Neuronal stem cell (in vitro differentiated cells): ENCODE measurements at regions not wholly inside any gene's neighbourhood (a gene's known extent, or its start where the extent isn't known, plus 50 kb on each side); places are given as distances from the start of the nearest gene placed in this dataset.

Experiments
- DNase-seq: peaks from one replicate; pipeline ENCODE4 v3.0.0-alpha.2; 2013; ENCODE audit warnings: low spot score
- H2AFZ ChIP-seq: one replicate; pipeline ENCODE4 v1.6.1; 2013; ENCODE audit warnings: mild to moderate bottlenecking, low read length, inconsistent platforms
- H2AK5ac ChIP-seq: 2 replicates; pipeline ENCODE4 v1.6.1; 2013; ENCODE audit warnings: low read depth, mild to moderate bottlenecking, inconsistent platforms, low read length, moderate library complexity, mixed read lengths
- H2BK120ac ChIP-seq: 2 replicates; pipeline ENCODE4 v1.6.1; 2013; ENCODE audit warnings: low read depth, mild to moderate bottlenecking, inconsistent platforms, low read length, moderate library complexity, mixed read lengths
- H2BK12ac ChIP-seq: one replicate; pipeline ENCODE4 v1.6.1; 2013; ENCODE audit warnings: low read length, inconsistent platforms
- H2BK15ac ChIP-seq: 2 replicates; pipeline ENCODE4 v1.6.1; 2013; ENCODE audit warnings: mild to moderate bottlenecking, low read length, inconsistent platforms, mixed read lengths
- H2BK5ac ChIP-seq: one replicate; pipeline ENCODE4 v1.6.1; 2013; ENCODE audit warnings: inconsistent platforms, mild to moderate bottlenecking, low read length, moderate library complexity
- H3K14ac ChIP-seq: one replicate; pipeline ENCODE4 v1.6.1; 2013; ENCODE audit warnings: low read length, inconsistent platforms
- H3K18ac ChIP-seq: 2 replicates; pipeline ENCODE4 v1.6.1; 2013; ENCODE audit warnings: low read length, inconsistent platforms
- H3K23ac ChIP-seq: 2 replicates; pipeline ENCODE4 v1.6.1; 2013; ENCODE audit warnings: low read depth, mild to moderate bottlenecking, mixed read lengths, low read length, inconsistent platforms; ENCODE audit not compliant: poor library complexity
- H3K27ac ChIP-seq: replicated peaks from 3 replicates; pipeline ENCODE4 v1.5.1; 2013; ENCODE audit warnings: low read length, inconsistent platforms
- H3K27me3 ChIP-seq, 3 experiments: 2 replicates each; pipeline ENCODE4 v1.6.1; 2013; ENCODE audit warnings: low read length in 3 of 3, mild to moderate bottlenecking in 2 of 3, inconsistent platforms in 1 of 3, low read depth in 1 of 3, mixed read lengths in 1 of 3, moderate library complexity in 1 of 3; ENCODE audit not compliant: control insufficient read depth in 3 of 3, insufficient read depth in 3 of 3
- H3K36me3 ChIP-seq, 2 donors: replicated peaks in 1 of 2; 2 replicates each; pipeline ENCODE4 v1.6.1; 2013; ENCODE audit warnings: low read length in 2 of 2; ENCODE audit not compliant: control insufficient read depth in 2 of 2, insufficient read depth in 2 of 2
- H3K4ac ChIP-seq: 2 replicates; pipeline ENCODE4 v1.6.1; 2013; ENCODE audit warnings: inconsistent platforms, mild to moderate bottlenecking, low read length, moderate library complexity
- H3K4me1 ChIP-seq, 2 donors: 1 replicate in 1 of 2; 2 replicates in 1 of 2; pipeline ENCODE4 v1.6.1; 2013; ENCODE audit warnings: low read length in 2 of 2, low read depth in 1 of 2; ENCODE audit not compliant: control insufficient read depth in 2 of 2, insufficient read depth in 1 of 2
- H3K4me2 ChIP-seq: one replicate; pipeline ENCODE4 v1.6.1; 2013; ENCODE audit warnings: mild to moderate bottlenecking, low read length, inconsistent platforms; ENCODE audit not compliant: insufficient read depth, poor library complexity, severe bottlenecking
- H3K4me3 ChIP-seq, 2 donors: 2 replicates each; pipeline ENCODE4 v1.5.1; 2013; ENCODE audit warnings: low read length in 2 of 2, mild to moderate bottlenecking in 2 of 2, inconsistent platforms in 1 of 2, moderate library complexity in 1 of 2
- H3K79me1 ChIP-seq: one replicate; pipeline ENCODE4 v1.6.1; 2013; ENCODE audit warnings: low read depth, mild to moderate bottlenecking, inconsistent platforms, low read length, moderate library complexity
- H3K9ac ChIP-seq: one replicate; pipeline ENCODE4 v1.6.1; 2013; ENCODE audit warnings: mild to moderate bottlenecking, low read depth, low read length, inconsistent platforms; ENCODE audit not compliant: poor library complexity
- H3K9me3 ChIP-seq, 2 donors: replicated peaks in 1 of 2; 2 replicates each; pipeline versions ENCODE3 to v1.6.1; 2013; ENCODE audit warnings: low read length in 2 of 2, mild to moderate bottlenecking in 2 of 2, inconsistent platforms in 1 of 2, low read depth in 1 of 2, mixed read lengths in 1 of 2, moderate library complexity in 1 of 2; ENCODE audit not compliant: control insufficient read depth in 2 of 2, insufficient read depth in 1 of 2
- H4K8ac ChIP-seq: one replicate; pipeline ENCODE4 v1.6.1; 2013; ENCODE audit warnings: low read depth, mild to moderate bottlenecking, inconsistent platforms, low read length, moderate library complexity
- H4K91ac ChIP-seq: one replicate; pipeline ENCODE4 v1.6.1; 2013; ENCODE audit warnings: low read length, low read depth, mild to moderate bottlenecking, inconsistent platforms; ENCODE audit not compliant: poor library complexity
- WGBS, 2 donors: extraction: QIAGEN DNeasy Blood & Tissue Kit; methylation state at CpG; one replicate each; pipeline ENCODE4 v1.1.7; 2013; ENCODE audit warnings: missing lambda C conversion rate in 2 of 2, mixed read lengths in 1 of 2; ENCODE audit not compliant: insufficient read length in 2 of 2, insufficient replicate concordance in 1 of 2; ENCODE audit errors: extremely low coverage in 2 of 2; 5-methylcytosine and 5-hydroxymethylcytosine counted together

- no peak overlapping the region for H2BK12ac ChIP-seq
- H3K27ac ChIP-seq: no peak overlapping the region
- no peak overlapping the region for H3K14ac ChIP-seq
- no peak overlapping the region for H3K4ac ChIP-seq
- no peak overlapping the region for H3K4me2 ChIP-seq
- H2AK5ac ChIP-seq: no peak overlapping the region
- H2BK5ac ChIP-seq: no peak overlapping the region
- H2BK120ac ChIP-seq: no peak overlapping the region
- H3K4me1 ChIP-seq: peaks cover 0 to 8% of the 10 kb centered on the region in 2 donors
- no peak overlapping the region for H2BK15ac ChIP-seq
- no peak overlapping the region for H4K8ac ChIP-seq
- no peak overlapping the region for H4K91ac ChIP-seq
- H3K9ac ChIP-seq: no peak overlapping the region
- no peaks in the 10 kb centered on the region for H3K79me1 ChIP-seq
- no peak overlapping the region for H3K4me3 ChIP-seq
- WGBS, 2 donors: no CpG with 5 or more reads among the region's 17 CpGs
- no peaks in the 10 kb centered on the region for H3K36me3 ChIP-seq
- peaks cover 0 to 4% of the 10 kb centered on the region in 2 donors for H3K9me3 ChIP-seq
- DNase-seq: no peak
- H3K27me3 ChIP-seq: no peaks in the 10 kb centered on the region
- H3K23ac ChIP-seq: no peak overlapping the region
- H3K18ac ChIP-seq: no peak overlapping the region
- no peak overlapping the region for H2AFZ ChIP-seq
Measured at GRCh38 chr20:48041078-48041780, 255.9 kb upstream of the SULF2 start.

- H3K4me1 ChIP-seq: peaks cover 0 to 8% of the 10 kb centered on the region in 2 donors
- no peak overlapping the region for H2BK12ac ChIP-seq
- H3K36me3 ChIP-seq: no peaks in the 10 kb centered on the region
- no peak overlapping the region for H3K23ac ChIP-seq
- no peak overlapping the region for H3K4me2 ChIP-seq
- no peak overlapping the region for H3K14ac ChIP-seq
- H3K9ac ChIP-seq: no peak overlapping the region
- peaks cover 0 to 4% of the 10 kb centered on the region in 2 donors for H3K9me3 ChIP-seq
- H3K4me3 ChIP-seq: no peak overlapping the region
- WGBS, 2 donors: 100% methylated on average over 2 of the region's 6 CpGs
- H4K8ac ChIP-seq: no peak overlapping the region
- H3K79me1 ChIP-seq: no peaks in the 10 kb centered on the region
- H3K18ac ChIP-seq: no peak overlapping the region
- no peak overlapping the region for H4K91ac ChIP-seq
- no peak for DNase-seq
- H2AK5ac ChIP-seq: no peak overlapping the region
- H3K27ac ChIP-seq: no peak overlapping the region
- H2BK15ac ChIP-seq: no peak overlapping the region
- H3K4ac ChIP-seq: no peak overlapping the region
- H3K27me3 ChIP-seq: no peaks in the 10 kb centered on the region
- no peak overlapping the region for H2AFZ ChIP-seq
- H2BK120ac ChIP-seq: no peak overlapping the region
- H2BK5ac ChIP-seq: no peak overlapping the region
Measured at GRCh38 chr20:48040491-48040890, 255.2 kb upstream of the SULF2 start.

- Histone ChIP-seq H3K79me1 (no peaks in the 10 kb centered on the region), H3K4ac (no peak overlapping the region), H4K91ac (no peak overlapping the region), H3K36me3 (no peaks in the 10 kb centered on the region), H3K9ac (no peak overlapping the region), H3K23ac (no peak overlapping the region), H2BK12ac (no peak overlapping the region), H4K8ac (no peak overlapping the region), H2AFZ (no peak overlapping the region), H3K18ac (no peak overlapping the region), H3K9me3 (peaks cover 0 to 4% of the 10 kb centered on the region in 2 donors), H2AK5ac (no peak overlapping the region), H3K4me2 (no peak overlapping the region), H3K27ac (no peak overlapping the region), H3K4me1 (peaks cover 0 to 8% of the 10 kb centered on the region in 2 donors), H2BK5ac (no peak overlapping the region), H3K14ac (no peak overlapping the region), H3K4me3 (no peak overlapping the region), H3K27me3 (no peaks in the 10 kb centered on the region), H2BK120ac (no peak overlapping the region), H2BK15ac (no peak overlapping the region)
- DNase-seq: no peak
- WGBS, 2 donors: no CpG with 5 or more reads among the region's 7 CpGs
Measured at GRCh38 chr20:48040051-48040450, 254.8 kb upstream of the SULF2 start.

- no CpG with 5 or more reads among the region's 2 CpGs for WGBS, 2 donors
- Histone ChIP-seq H3K9ac (no peak overlapping the region), H2BK15ac (no peak overlapping the region), H2AFZ (no peak overlapping the region), H3K79me1 (no peaks in the 10 kb centered on the region), H3K27ac (no peak overlapping the region), H3K23ac (no peak overlapping the region), H3K36me3 (no peaks in the 10 kb centered on the region), H3K4me1 (peaks cover 0 to 8% of the 10 kb centered on the region in 2 donors), H2BK12ac (no peak overlapping the region), H4K8ac (no peak overlapping the region), H3K9me3 (peaks cover 0 to 6% of the 10 kb centered on the region in 2 donors), H3K4me2 (no peak overlapping the region), H3K18ac (no peak overlapping the region), H2BK120ac (no peak overlapping the region), H3K4me3 (no peak overlapping the region), H3K4ac (no peak overlapping the region), H2BK5ac (no peak overlapping the region), H3K27me3 (no peaks in the 10 kb centered on the region), H3K14ac (no peak overlapping the region), H4K91ac (no peak overlapping the region), H2AK5ac (no peak overlapping the region)
- no peak for DNase-seq
Measured at GRCh38 chr20:48039514-48039913, 254.2 kb upstream of the SULF2 start.
